NCI-H446 (cell line): ENCODE measurements at regions not wholly inside any gene's neighbourhood (a gene's known extent, or its start where the extent isn't known, plus 50 kb on each side); places are given as distances from the start of the nearest gene placed in this dataset.
"Not testable (repeated sequence)": the region's sequence is repeated elsewhere in the genome, so short reads cannot be mapped to it uniquely, and the experiment has no call there.

ENCODE experiments used
- DNase-seq, 2 experiments: peaks; one replicate each; lab custom pipeline; 2025; lab: John Stamatoyannopoulos, UW

- DNase-seq: no peak
Observed at GRCh38 chr15:36400936-36401585, 178.4 kb upstream of the CDIN1 start.

GRCh38 chr15:36401586-36401966, 177.8 kb upstream of the CDIN1 start:
- no peak for DNase-seq

- DNase-seq: peak in 1 of 2 experiments; percentile 0
Observed at GRCh38 chr15:36403351-36403750, 176.1 kb upstream of the CDIN1 start.

GRCh38 chr15:36406366-36406765, 173.1 kb upstream of the CDIN1 start:
- DNase-seq: no peak

- DNase-seq: no peak
Observed at GRCh38 chr15:36406911-36407310, 172.5 kb upstream of the CDIN1 start.

- DNase-seq: peak; percentile 8 to 73
Observed at GRCh38 chr15:36407647-36408046, 171.8 kb upstream of the CDIN1 start.

- DNase-seq: no peak
Observed at GRCh38 chr15:36409819-36410218, 169.6 kb upstream of the CDIN1 start.

GRCh38 chr15:36414670-36415069, 164.8 kb upstream of the CDIN1 start:
- no peak for DNase-seq

GRCh38 chr15:36415643-36416042, 163.8 kb upstream of the CDIN1 start:
- no peak for DNase-seq

GRCh38 chr15:36422631-36423030, 156.8 kb upstream of the CDIN1 start:
- no peak for DNase-seq

- no peak for DNase-seq
Observed at GRCh38 chr15:36426691-36427090, 152.7 kb upstream of the CDIN1 start.

GRCh38 chr15:36428102-36428845, 151.2 kb upstream of the CDIN1 start:
- DNase-seq: peak in 1 of 2 experiments; percentile 50

GRCh38 chr15:36429707-36430106, 149.7 kb upstream of the CDIN1 start:
- DNase-seq: no peak

- no peak for DNase-seq
Observed at GRCh38 chr15:36430280-36430679, 149.1 kb upstream of the CDIN1 start.

GRCh38 chr15:36430726-36431265, 148.6 kb upstream of the CDIN1 start:
- no peak for DNase-seq

GRCh38 chr15:36432161-36432560, 147.3 kb upstream of the CDIN1 start:
- no peak for DNase-seq

GRCh38 chr15:36434177-36434576, 145.2 kb upstream of the CDIN1 start:
- no peak for DNase-seq

- DNase-seq: no peak
Observed at GRCh38 chr15:36438499-36438898, 140.9 kb upstream of the CDIN1 start.

GRCh38 chr15:36447373-36447772, 132.1 kb upstream of the CDIN1 start:
- no peak for DNase-seq

- DNase-seq: no peak
Observed at GRCh38 chr15:36448418-36448817, 131.0 kb upstream of the CDIN1 start.

- no peak for DNase-seq
Observed at GRCh38 chr15:36449084-36449661, 130.3 kb upstream of the CDIN1 start.

- DNase-seq: no peak
Observed at GRCh38 chr15:36449662-36450145, 129.7 kb upstream of the CDIN1 start.

GRCh38 chr15:36454244-36454643, 125.2 kb upstream of the CDIN1 start:
- DNase-seq: not testable (repeated sequence)
